ENCODE measurements at regions not wholly inside any gene's neighbourhood (a gene's known extent, or its start where the extent isn't known, plus 50 kb on each side); places are given as distances from the start of the nearest gene placed in this dataset.
A peak's percentile ranks its signal among the peaks of the same experiment; 100 is the strongest.

- DNase-seq = no peak
These were observed 185.6 kb upstream of the POU5F2 start for GRCh38 chr5:93926831-93927620.

- DNase-seq = no peak
These were observed 183.9 kb upstream of the POU5F2 start for GRCh38 chr5:93925321-93925720.

GRCh38 chr5:93924628-93925027, 183.2 kb upstream of the POU5F2 start:
- DNase-seq = no peak

GRCh38 chr5:93922551-93922950, 181.2 kb upstream of the POU5F2 start:
- no peak for DNase-seq

- no peak for DNase-seq
These were observed 179.6 kb upstream of the POU5F2 start for GRCh38 chr5:93921001-93921400.

GRCh38 chr5:93916872-93917271, 175.5 kb upstream of the POU5F2 start:
- no peak for DNase-seq

GRCh38 chr5:93915142-93915553, 173.7 kb upstream of the POU5F2 start:
- peak; percentile 23 for DNase-seq

- DNase-seq = no peak
These were observed 170.2 kb upstream of the POU5F2 start for GRCh38 chr5:93911609-93912008.

- peak; percentile 3 for DNase-seq
These were observed 168.0 kb upstream of the POU5F2 start for GRCh38 chr5:93909356-93909755.

- DNase-seq = no peak
These were observed 163.5 kb upstream of the POU5F2 start for GRCh38 chr5:93904917-93905316.

- DNase-seq = no peak
These were observed 160.9 kb upstream of the POU5F2 start for GRCh38 chr5:93902288-93902687.

- no peak for DNase-seq
These were observed 157.7 kb upstream of the POU5F2 start for GRCh38 chr5:93899026-93899600.

GRCh38 chr5:93894601-93895354, 153.4 kb upstream of the POU5F2 start:
- peak; percentile 5 for DNase-seq

GRCh38 chr5:93893075-93893474, 151.7 kb upstream of the POU5F2 start:
- no peak for DNase-seq

GRCh38 chr5:93892481-93892880, 151.1 kb upstream of the POU5F2 start:
- DNase-seq = no peak

GRCh38 chr5:93891491-93892480, 150.4 kb upstream of the POU5F2 start:
- DNase-seq = no peak

- no peak for DNase-seq
These were observed 149.3 kb upstream of the POU5F2 start for GRCh38 chr5:93890657-93891056.

- DNase-seq = peak; percentile 26
These were observed 146.3 kb upstream of the POU5F2 start for GRCh38 chr5:93887678-93888077.

GRCh38 chr5:93886917-93887361, 145.5 kb upstream of the POU5F2 start:
- DNase-seq = no peak

- no peak for DNase-seq
These were observed 144.9 kb upstream of the POU5F2 start for GRCh38 chr5:93886098-93886806.

GRCh38 chr5:93884254-93884653, 142.9 kb upstream of the POU5F2 start:
- no peak for DNase-seq

- no peak for DNase-seq
These were observed 142.1 kb upstream of the POU5F2 start for GRCh38 chr5:93883459-93883858.

Measured in NCI-H2171 treated with DMSO at 0.1 percent for 48 hours (cell line).